Activated CD8-positive, alpha-beta memory T cell treated with anti-CD3 and anti-CD28 coated beads for 1 hour (primary cell): ENCODE measurements at regions not wholly inside any gene's neighbourhood (a gene's known extent, or its start where the extent isn't known, plus 50 kb on each side); places are given as distances from the start of the nearest gene placed in this dataset.
"Not testable (repeated sequence)": the region's sequence is repeated elsewhere in the genome, so short reads cannot be mapped to it uniquely, and the experiment has no call there.

Experiments used
- DNase-seq, 2 donors: peaks; one replicate each; pipeline ENCODE4 v3.0.0-alpha.2; 2020; ENCODE audit warnings: low read depth in 1 of 2; ENCODE audit errors: extremely low read depth in 1 of 2

- no peak for DNase-seq
Observed at GRCh38 chr1:101463195-101463594, 226.4 kb downstream of the S1PR1 start.

DNA sequence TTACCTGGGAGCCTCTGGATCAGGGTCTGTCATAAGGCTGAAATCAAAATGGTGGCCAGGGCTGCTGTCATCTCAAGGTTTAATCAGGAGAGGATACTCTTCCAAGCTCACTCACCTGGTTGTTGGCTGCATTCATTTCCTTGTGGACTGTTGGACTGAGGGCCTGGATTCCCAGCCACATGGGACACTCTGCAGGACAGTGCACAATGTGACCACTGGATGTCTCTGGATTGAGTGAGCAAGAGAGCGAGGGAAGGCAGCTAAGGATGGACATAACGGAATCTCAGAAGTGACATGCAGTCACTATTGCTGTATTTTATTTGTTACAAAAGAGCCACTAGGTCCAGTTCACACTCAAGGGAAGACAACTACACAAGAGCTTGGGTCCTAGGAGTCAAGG is 229.1 kb downstream of the S1PR1 start:
- DNase-seq: no peak

DNA sequence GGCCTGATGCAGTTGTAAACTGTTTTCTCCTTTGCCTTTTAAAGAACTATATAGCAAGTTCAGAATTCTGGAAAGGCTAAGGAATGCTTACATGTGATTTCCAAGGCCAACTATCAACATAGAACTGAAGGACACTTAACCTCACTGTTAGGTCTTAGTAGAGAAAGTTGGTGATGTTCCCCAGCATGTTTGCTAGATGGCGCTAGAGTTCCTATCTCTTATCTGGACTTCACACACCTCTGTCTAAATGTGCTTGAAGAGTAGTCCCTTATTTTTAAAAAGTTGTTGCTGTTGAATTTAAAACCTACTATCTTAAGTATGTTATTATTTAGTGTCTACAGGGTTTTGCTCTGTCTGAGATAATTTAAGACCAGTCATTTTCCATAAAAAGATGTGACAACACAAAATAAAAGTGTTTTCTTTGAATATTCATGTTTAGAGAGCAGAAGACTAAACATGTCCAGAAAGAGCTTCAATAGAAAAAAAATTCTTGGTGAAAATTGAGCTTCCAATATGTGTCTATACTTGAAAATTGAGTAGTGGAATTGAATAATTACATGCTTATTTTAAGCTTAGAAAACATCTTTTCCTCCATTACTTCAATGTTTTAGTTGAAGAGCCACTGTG is 237.3 kb downstream of the S1PR1 start:
- DNase-seq: no peak

DNA sequence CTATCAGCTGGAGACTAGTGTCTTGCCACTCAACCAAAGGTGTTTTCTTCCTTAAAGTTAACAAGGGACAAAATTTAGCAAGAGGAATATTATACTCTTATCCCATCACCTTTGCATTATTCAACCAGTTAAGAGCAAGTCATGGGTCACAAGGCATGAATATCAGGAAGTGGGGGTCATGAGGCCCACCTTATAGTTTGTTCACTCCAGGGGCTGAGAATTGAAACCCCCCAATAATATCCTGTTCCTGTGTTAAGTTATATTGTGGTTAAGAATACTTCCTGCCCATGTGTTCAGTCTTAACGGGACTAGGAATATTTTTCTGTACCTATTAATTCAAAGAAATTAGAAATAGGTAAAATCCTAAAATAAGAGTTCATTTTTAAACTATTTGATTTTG is 239.7 kb downstream of the S1PR1 start:
- no peak for DNase-seq

- DNase-seq: no peak
Observed at GRCh38 chr1:101479945-101480344, 243.1 kb downstream of the S1PR1 start.

- no peak for DNase-seq
Observed at GRCh38 chr1:101482306-101482705, 245.5 kb downstream of the S1PR1 start.

- DNase-seq: no peak
Observed at GRCh38 chr1:101483982-101484688, 247.3 kb downstream of the S1PR1 start.

DNA sequence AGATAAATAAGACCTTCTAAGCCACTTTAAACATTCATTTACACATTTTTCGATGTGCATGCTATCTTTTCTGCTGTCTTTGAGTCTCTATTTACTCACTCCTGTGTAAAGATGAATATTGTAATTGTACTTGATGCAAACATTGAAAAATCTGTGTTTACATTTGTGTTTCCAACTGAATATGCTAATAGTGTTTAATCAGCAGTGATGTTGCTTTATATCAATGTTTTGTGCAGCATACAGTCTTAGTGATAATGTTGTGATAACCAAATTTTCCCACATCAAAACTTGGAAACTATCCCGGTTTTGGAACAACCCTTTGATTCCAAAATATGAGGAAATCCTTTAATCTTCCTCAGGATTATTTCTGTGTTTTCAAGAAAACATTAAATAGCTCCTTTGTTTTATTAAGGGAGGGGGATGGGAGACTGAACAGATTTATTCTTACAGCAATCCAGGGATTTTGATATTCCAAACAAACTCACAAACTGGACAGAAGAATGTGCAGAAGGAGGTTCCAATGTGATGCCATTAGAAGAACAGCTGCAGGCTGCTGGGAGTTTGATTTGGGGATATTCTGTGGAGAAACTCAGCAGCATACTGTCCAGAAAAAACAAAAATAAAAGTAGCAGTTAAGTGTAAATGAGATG is 248.0 kb downstream of the S1PR1 start:
- DNase-seq: no peak

GRCh38 chr1:101485712-101486111 is 248.9 kb downstream of the S1PR1 start:
- DNase-seq: no peak

- not testable (repeated sequence) for DNase-seq
Observed at GRCh38 chr1:101492144-101492543, 255.3 kb downstream of the S1PR1 start.

GRCh38 chr1:101493920-101494319 is 257.1 kb downstream of the S1PR1 start:
- not testable (repeated sequence) for DNase-seq

DNA sequence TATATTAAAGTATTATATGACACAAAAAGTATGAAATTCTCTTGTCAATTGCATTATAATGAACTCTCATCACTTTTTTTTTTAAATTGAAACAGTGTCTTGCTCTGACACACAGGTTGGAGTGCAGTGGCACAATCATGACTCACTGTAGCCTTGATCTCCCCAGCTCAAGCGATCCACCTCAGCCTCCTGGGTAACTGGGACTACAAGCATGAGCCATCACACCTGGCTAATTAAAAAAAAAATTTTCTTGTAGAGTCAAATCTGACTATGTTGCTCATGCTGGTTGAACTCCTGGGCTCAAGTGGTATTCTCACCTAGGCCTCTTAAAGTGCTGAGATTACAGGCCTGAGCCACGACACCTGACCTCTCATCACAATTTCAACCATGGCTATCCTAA is 259.3 kb downstream of the S1PR1 start:
- no peak for DNase-seq

DNA sequence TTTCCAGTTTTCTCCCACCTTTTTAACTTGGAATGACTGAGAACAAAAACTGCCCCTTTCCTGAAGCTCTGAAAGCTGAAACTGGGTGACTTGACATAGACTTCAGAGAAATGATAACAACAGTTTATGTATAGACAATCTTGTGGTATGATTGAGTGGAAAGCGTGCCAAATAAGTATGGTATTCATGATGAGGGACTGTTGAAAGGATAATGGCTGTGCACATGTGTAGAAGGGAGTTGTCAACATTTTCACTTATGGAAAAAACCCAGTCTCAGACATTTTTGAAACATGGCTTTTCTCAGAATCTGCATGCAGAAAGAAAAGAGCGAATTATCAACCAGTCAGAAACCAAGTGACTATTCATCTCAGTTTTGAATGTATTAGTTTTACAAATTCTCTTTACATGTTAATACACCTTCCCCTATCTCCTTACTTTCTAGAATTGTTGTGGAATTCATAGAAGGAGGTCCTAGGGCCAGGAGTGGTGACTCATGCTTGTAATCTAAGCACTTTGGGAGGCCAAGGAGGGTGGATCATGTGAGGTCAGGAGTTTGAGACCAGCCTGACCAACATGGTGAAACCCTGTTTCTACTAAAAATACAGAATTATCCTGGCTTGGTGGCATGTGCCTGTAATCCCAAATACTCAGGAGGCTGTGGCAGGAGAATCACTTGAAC is 261.2 kb downstream of the S1PR1 start:
- no peak for DNase-seq

- DNase-seq: not testable (repeated sequence)
Observed at GRCh38 chr1:101504106-101504505, 267.3 kb downstream of the S1PR1 start.

GRCh38 chr1:101505240-101505639 is 268.4 kb downstream of the S1PR1 start:
- DNase-seq: not testable (repeated sequence)

GRCh38 chr1:101506541-101507164 is 269.8 kb downstream of the S1PR1 start:
- peak in 1 of 2 donors; percentile 1 for DNase-seq

DNA sequence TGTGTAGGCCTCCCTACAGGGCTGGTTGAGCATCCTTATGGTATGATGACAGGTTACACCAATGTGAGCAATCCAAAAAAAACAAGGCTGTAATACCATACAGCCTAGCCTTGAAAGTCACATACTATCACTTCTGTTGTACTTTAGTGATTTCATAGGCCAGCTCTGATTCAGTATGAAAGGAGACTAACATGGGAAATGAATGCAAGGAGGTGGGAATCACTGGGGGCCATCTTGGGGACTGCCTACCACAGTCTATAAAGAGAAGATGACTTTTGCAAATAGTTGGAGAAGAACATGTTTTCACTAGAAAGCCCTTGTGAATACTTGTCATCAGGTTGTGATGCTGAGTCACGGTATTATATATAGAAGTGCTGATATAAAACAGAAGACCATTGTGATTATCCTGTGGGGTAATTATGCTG is 270.7 kb downstream of the S1PR1 start:
- DNase-seq: no peak

DNA sequence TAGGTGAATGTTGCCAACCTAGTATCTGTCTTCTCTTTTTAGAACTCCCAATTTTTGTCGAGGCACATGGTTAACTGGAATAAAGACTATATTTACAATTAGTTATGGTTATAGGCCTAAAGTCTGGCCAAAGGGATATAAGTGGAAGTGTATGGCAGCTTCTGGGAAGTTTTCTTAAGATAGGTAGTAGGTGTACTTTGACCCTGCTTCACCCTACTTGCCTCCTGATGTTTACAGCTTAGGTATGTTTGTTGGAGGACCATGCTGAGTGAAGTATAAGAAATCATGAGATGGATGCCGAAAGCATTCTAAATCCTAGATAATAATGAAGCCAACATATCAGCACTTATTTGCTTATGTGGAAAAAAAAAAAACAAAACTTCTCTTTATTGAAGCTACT is 272.1 kb downstream of the S1PR1 start:
- no peak for DNase-seq

DNA sequence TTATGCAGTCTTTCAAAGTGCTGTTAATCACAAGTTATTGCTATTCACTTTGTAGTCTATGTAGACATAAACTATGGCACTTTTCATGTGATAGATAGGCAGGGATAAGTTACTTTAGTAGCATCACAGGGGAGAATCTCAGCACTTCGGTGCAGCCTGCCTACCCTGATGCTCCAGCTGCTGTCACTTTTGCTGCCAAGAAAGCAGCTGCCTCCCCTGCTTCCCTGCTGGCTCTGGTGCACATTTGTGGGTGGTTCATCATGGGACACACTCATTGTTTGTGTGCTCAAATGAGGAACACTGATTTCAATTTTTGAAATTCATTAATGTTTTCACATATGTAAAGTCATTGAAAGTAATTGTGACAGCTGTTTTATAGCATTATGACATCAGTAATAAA is 272.6 kb downstream of the S1PR1 start:
- no peak for DNase-seq

DNA sequence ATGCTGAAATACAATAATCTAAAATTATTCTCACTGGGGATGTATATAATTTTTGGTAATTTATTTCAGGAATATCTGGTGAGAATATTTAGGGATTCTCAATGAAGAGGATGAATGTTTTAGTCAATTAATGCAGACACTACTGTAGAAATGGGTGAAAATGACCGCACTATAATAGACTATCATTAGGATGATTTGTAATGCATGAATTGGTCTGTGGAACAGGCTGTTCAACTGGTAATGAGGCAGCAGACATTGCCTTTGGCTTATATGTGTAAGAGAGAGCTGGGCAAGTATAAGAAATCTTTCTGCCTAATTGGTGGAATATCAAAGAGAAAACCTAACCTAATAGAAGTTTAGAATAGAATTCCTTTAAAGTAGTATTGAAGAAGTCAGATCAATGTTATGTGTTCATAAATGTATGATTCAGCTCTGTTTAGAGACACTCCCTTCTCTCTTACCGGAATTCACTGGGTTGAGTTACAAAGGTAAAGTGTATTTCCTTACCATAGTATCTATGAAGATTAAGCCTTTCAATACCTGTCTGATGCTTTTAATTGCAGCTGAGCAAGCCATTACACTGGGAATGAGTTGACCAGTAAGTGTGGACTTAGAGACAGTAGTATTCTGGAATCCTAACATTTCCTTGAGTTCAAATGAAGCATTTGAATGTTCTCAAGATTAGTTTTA is 274.5 kb downstream of the S1PR1 start:
- DNase-seq: no peak

DNA sequence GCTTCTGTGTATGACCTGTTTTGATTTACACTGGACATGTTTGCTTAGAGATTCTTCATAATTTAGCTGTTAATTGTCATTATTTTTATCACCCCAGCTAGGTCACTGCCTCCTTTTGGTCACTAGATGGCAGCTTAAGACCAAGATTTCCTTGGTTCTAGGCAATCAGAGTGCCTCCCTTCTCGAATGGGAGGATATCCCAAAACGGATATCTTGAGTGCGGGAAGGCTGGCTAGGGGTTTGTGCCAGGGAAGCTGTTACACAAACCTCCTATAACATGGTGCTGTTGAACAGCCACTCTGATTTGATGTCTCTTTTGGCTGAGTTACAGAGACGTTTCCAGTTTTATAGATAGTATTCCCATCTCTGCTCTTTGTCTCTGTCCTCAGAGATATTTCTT is 283.5 kb downstream of the S1PR1 start:
- no peak for DNase-seq
